ENCODE measurements at regions not wholly inside any gene's neighbourhood (a gene's known extent, or its start where the extent isn't known, plus 50 kb on each side); places are given as distances from the start of the nearest gene placed in this dataset.

GRCh38 chr9:36484124-36484523 is 84.1 kb upstream of the RNF38 start:
- Mint-ChIP-seq H3K36me3 (ENCODE audit: unreplicated experiment) (peaks cover 5% of the 10 kb centered on the region), H3K4me3 (ENCODE audit: unreplicated experiment) (no peak overlapping the region), H3K4me1 (ENCODE audit: unreplicated experiment) (peaks cover 40% of the 10 kb centered on the region), H3K27ac (ENCODE audit: unreplicated experiment) (no peak overlapping the region), H3K27me3 (ENCODE audit: unreplicated experiment) (no peaks in the 10 kb centered on the region), H3K9me3 (ENCODE audit: unreplicated experiment) (no peaks in the 10 kb centered on the region)
- TF ChIP-seq, protein P1, sequence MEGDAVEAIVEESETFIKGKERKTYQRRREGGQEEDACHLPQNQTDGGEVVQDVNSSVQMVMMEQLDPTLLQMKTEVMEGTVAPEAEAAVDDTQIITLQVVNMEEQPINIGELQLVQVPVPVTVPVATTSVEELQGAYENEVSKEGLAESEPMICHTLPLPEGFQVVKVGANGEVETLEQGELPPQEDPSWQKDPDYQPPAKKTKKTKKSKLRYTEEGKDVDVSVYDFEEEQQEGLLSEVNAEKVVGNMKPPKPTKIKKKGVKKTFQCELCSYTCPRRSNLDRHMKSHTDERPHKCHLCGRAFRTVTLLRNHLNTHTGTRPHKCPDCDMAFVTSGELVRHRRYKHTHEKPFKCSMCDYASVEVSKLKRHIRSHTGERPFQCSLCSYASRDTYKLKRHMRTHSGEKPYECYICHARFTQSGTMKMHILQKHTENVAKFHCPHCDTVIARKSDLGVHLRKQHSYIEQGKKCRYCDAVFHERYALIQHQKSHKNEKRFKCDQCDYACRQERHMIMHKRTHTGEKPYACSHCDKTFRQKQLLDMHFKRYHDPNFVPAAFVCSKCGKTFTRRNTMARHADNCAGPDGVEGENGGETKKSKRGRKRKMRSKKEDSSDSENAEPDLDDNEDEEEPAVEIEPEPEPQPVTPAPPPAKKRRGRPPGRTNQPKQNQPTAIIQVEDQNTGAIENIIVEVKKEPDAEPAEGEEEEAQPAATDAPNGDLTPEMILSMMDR (IDR thresholded peaks at IDR 0.05): no peak
- DNase-seq (ENCODE audit: extremely low spot score, unreplicated experiment): no peak

DNA sequence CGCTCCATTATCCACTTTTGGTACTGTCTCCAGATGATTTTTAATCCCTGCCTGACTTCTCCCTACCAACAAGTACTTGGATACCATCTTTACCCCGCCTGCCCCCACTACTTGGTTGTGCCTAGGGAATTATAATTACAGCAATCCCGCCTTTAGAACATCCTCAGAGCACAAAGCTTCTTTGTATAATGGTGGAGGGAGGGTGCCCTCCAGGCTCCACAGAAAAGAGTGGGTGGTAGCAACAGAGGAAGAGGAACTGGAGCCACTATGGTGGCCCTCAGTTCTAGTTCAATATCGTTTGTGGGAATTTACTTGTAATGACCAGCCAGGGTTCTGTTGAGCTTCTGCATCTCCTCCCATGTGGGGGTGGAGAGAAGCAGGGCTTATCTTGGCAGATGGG is 79.0 kb upstream of the RNF38 start:
- no peak overlapping the region for H3K27ac Mint-ChIP-seq (ENCODE audit: unreplicated experiment)
- H3K4me3 Mint-ChIP-seq (ENCODE audit: unreplicated experiment): no peak overlapping the region
- peaks cover 15% of the 10 kb centered on the region for H3K4me1 Mint-ChIP-seq (ENCODE audit: unreplicated experiment)
- no peaks in the 10 kb centered on the region for H3K27me3 Mint-ChIP-seq (ENCODE audit: unreplicated experiment)
- TF ChIP-seq, protein P1 (IDR thresholded peaks at IDR 0.05): no peak
- peaks cover 5% of the 10 kb centered on the region for H3K36me3 Mint-ChIP-seq (ENCODE audit: unreplicated experiment)
- no peaks in the 10 kb centered on the region for H3K9me3 Mint-ChIP-seq (ENCODE audit: unreplicated experiment)
- DNase-seq (ENCODE audit: extremely low spot score, unreplicated experiment): no peak

GRCh38 chr9:36471359-36471758 is 71.3 kb upstream of the RNF38 start:
- peaks cover 25% of the 10 kb centered on the region for H3K4me1 Mint-ChIP-seq (ENCODE audit: unreplicated experiment)
- TF ChIP-seq, protein P1 (IDR thresholded peaks at IDR 0.05): no peak
- peak overlapping the region; percentile 92 for H3K27ac Mint-ChIP-seq (ENCODE audit: unreplicated experiment)
- no peaks in the 10 kb centered on the region for H3K36me3 Mint-ChIP-seq (ENCODE audit: unreplicated experiment)
- DNase-seq (ENCODE audit: extremely low spot score, unreplicated experiment): no peak
- H3K4me3 Mint-ChIP-seq (ENCODE audit: unreplicated experiment): peak overlapping the region; percentile 67
- H3K27me3 Mint-ChIP-seq (ENCODE audit: unreplicated experiment): no peaks in the 10 kb centered on the region
- H3K9me3 Mint-ChIP-seq (ENCODE audit: unreplicated experiment): no peaks in the 10 kb centered on the region

DNA sequence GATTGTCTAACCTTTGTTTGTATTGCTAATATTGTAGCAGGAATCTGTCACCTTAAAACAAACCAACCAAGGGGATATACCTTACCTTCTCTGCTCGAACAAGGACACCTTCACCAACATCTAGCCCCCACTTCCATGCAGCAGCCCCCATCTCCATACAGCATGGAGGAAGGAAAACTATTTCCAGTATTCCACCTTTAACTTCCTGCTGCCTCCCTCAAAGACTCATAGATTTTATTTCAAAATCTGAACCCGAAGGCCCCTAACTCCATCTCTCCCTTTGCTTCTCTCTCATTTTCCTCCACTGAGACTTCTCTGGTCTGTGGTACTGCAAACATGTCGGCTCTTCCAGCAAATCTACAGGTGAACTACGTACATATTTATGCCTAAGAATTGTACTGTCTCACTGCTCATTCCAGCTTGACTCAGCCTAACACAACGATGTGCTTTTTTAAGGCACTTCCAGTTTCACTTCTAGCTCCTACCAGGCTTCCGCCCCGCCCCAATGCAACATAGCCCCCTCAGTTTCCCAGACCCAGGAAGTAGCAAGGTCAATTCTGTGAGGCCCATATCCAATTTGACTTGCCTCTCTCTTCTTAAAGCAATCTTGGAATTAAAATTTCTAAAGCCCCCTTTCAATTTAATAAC is 70.7 kb upstream of the RNF38 start:
- no peaks in the 10 kb centered on the region for H3K36me3 Mint-ChIP-seq (ENCODE audit: unreplicated experiment)
- no peaks in the 10 kb centered on the region for H3K9me3 Mint-ChIP-seq (ENCODE audit: unreplicated experiment)
- H3K4me3 Mint-ChIP-seq (ENCODE audit: unreplicated experiment): peak overlapping the region; percentile 67
- peak overlapping the region; percentile 92 for H3K27ac Mint-ChIP-seq (ENCODE audit: unreplicated experiment)
- no peak for DNase-seq (ENCODE audit: extremely low spot score, unreplicated experiment)
- TF ChIP-seq, protein P1 (IDR thresholded peaks at IDR 0.05): no peak
- no peaks in the 10 kb centered on the region for H3K27me3 Mint-ChIP-seq (ENCODE audit: unreplicated experiment)
- H3K4me1 Mint-ChIP-seq (ENCODE audit: unreplicated experiment): peaks cover 25% of the 10 kb centered on the region

- DNase-seq (ENCODE audit: extremely low spot score, unreplicated experiment): no peak
- H3K27ac Mint-ChIP-seq (ENCODE audit: unreplicated experiment): no peak overlapping the region
- TF ChIP-seq, protein P1 (IDR thresholded peaks at IDR 0.05): no peak
- peaks cover 19% of the 10 kb centered on the region for H3K4me1 Mint-ChIP-seq (ENCODE audit: unreplicated experiment)
- no peaks in the 10 kb centered on the region for H3K27me3 Mint-ChIP-seq (ENCODE audit: unreplicated experiment)
- H3K36me3 Mint-ChIP-seq (ENCODE audit: unreplicated experiment): peaks cover 2% of the 10 kb centered on the region
- no peak overlapping the region for H3K4me3 Mint-ChIP-seq (ENCODE audit: unreplicated experiment)
- H3K9me3 Mint-ChIP-seq (ENCODE audit: unreplicated experiment): no peaks in the 10 kb centered on the region
These were observed 63.4 kb upstream of the RNF38 start for GRCh38 chr9:36463467-36463866.
